K562 (cell line): ENCODE measurements at regions not wholly inside any gene's neighbourhood (a gene's known extent, or its start where the extent isn't known, plus 50 kb on each side); places are given as distances from the start of the nearest gene placed in this dataset.
"Not testable (repeated sequence)": the region's sequence is repeated elsewhere in the genome, so short reads cannot be mapped to it uniquely, and the experiment has no call there.

ENCODE experiments used
- ATAC-seq: fragments of 200-7000 bp; cut with Tn5 transposase; 3 replicates; pipeline ENCODE4 v1.9.1; 2020; ENCODE audit warnings: moderate library complexity
- BruUV-seq: library from RNA; stranded (reverse); fragments of 400-500 nt; replicated peaks from 2 replicates; lab custom pipeline; 2021; lab: Mats Ljungman, UMichigan
- CTCF ChIA-PET: fragments of 300-600 bp; formaldehyde crosslinking; extraction: SDS; loops from one replicate; lab custom pipeline; 2021; ENCODE audit warnings: low intra/inter-chr PET ratio; lab: Yijun Ruan, JAX
- POLR2A ChIA-PET: fragments of 300-600, 350-650 bp; sonication (Branson Sonifier 250); formaldehyde crosslinking; extraction: SDS; loops from one replicate; lab custom pipeline; 2021; ENCODE audit warnings: antibody characterized with exemption, inconsistent platforms; lab: Yijun Ruan, JAX
- DNase-seq, 4 experiments: peaks; one replicate each; pipeline versions ENCODE4 v3.0.0 to v3.0.0-alpha.2; 2011 to 2018; ENCODE audit warnings: low spot score in 3 of 4, mixed read lengths in 3 of 4; ENCODE audit errors: extremely low read depth in 1 of 4
- FAIRE-seq: peaks from 2 replicates; lab custom pipeline; 2011; peaks lifted over from hg19 to GRCh38; lab: Jason Lieb, UNC
- H2AFZ ChIP-seq: 2 replicates; pipeline ENCODE4 v1.6.0; 2011; ENCODE audit warnings: low read depth, low read length, control low read depth, inconsistent platforms
- H3K27ac ChIP-seq: fragments of 200-600 bp; 3 replicates; pipeline ENCODE4 v1.8.0; 2011; ENCODE audit warnings: low read depth, mild to moderate bottlenecking, control low read depth, inconsistent platforms, low read length, moderate library complexity, mixed read lengths; ENCODE audit errors: extremely low read depth
- H3K27me3 ChIP-seq, 2 experiments: fragments of 300-600 bp in 1 of 2; 2 replicates in 1 of 2; 3 replicates in 1 of 2; pipeline versions ENCODE4 v1.6.0 to v1.8.0; 2011; ENCODE audit warnings: inconsistent platforms in 2 of 2, low read length in 2 of 2, mild to moderate bottlenecking in 1 of 2, mixed read lengths in 1 of 2, moderate library complexity in 1 of 2; ENCODE audit not compliant: control insufficient read depth in 2 of 2, insufficient read depth in 2 of 2
- H3K36me3 ChIP-seq: fragments of 300-600 bp; 3 replicates; pipeline ENCODE4 v1.8.0; 2011; ENCODE audit warnings: mild to moderate bottlenecking, low read length, inconsistent platforms; ENCODE audit not compliant: control insufficient read depth, insufficient read depth
- H3K4me1 ChIP-seq, 2 experiments: fragments of 200-600 bp in 1 of 2; replicated peaks in 1 of 2; 2 replicates in 1 of 2; 3 replicates in 1 of 2; pipeline versions ENCODE4 v1.5.1 to v1.8.0; 2011; ENCODE audit warnings: inconsistent platforms in 2 of 2, low read length in 2 of 2, mild to moderate bottlenecking in 1 of 2, mixed read lengths in 1 of 2, moderate library complexity in 1 of 2; ENCODE audit not compliant: control insufficient read depth in 2 of 2, insufficient read depth in 2 of 2
- H3K4me2 ChIP-seq: 2 replicates; pipeline ENCODE4 v1.6.1; 2011; ENCODE audit warnings: low read length, control low read depth, inconsistent platforms, mixed read lengths; ENCODE audit not compliant: insufficient read depth
- H3K4me3 ChIP-seq: fragments of 200-600 bp; sonication (generic), shearing (Covaris generic); 2 replicates; pipeline ENCODE4 v1.5.1; 2016; ENCODE audit warnings: control low read depth, inconsistent platforms
- H3K79me2 ChIP-seq: fragments of 200-600 bp; 3 replicates; pipeline ENCODE4 v1.8.0; 2011; ENCODE audit warnings: low read length, inconsistent platforms; ENCODE audit not compliant: control insufficient read depth, insufficient read depth
- H3K9ac ChIP-seq, 2 experiments: 2 replicates each; pipeline versions ENCODE4 v1.6.0 to v1.6.1; 2011; ENCODE audit warnings: low read depth in 2 of 2, low read length in 2 of 2, control low read depth in 1 of 2, inconsistent platforms in 1 of 2, mild to moderate bottlenecking in 1 of 2, mixed read lengths in 1 of 2; ENCODE audit not compliant: insufficient read depth in 1 of 2
- H3K9me1 ChIP-seq: one replicate; pipeline ENCODE4 v1.6.0; 2011; ENCODE audit warnings: inconsistent platforms, mild to moderate bottlenecking, low read length, moderate library complexity; ENCODE audit not compliant: control insufficient read depth, insufficient read depth
- H3K9me3 ChIP-seq: replicated peaks from 2 replicates; pipeline ENCODE4 v1.5.1; 2011; ENCODE audit warnings: low read depth, low read length, inconsistent platforms; ENCODE audit not compliant: control insufficient read depth, insufficient read depth
- H4K20me1 ChIP-seq: replicated peaks from 2 replicates; pipeline ENCODE4 v1.6.1; 2011; ENCODE audit warnings: low read length, inconsistent platforms, mixed read lengths; ENCODE audit not compliant: control insufficient read depth, insufficient read depth
- RFX1 ChIP-seq: fragments of 450-650 bp; IDR thresholded peaks from 2 replicates; pipeline ENCODE4 v1.6.1; 2016; ENCODE audit warnings: mild to moderate bottlenecking, moderate library complexity
- ZNF717 ChIP-seq: fragments of 250-450 bp; sonication (Bioruptor Pico); IDR thresholded peaks from 2 replicates; pipeline ENCODE4 v1.5.0; 2021
- WGBS: fragments of 100-300 bp; shearing (Covaris generic); methylation state at CpG from one replicate; pipeline ENCODE4 v1.1.6; 2016; ENCODE audit warnings: low coverage, mixed read lengths; ENCODE audit not compliant: insufficient coverage; ENCODE audit errors: missing lambda C conversion rate; 5-methylcytosine and 5-hydroxymethylcytosine counted together
- in situ Hi-C: fragments of 300-500 bp; cut with MboI; formaldehyde crosslinking; loops from 4 replicates; pipeline ENCODE4 v1.15.0; 2018; ENCODE audit warnings: inconsistent platforms, mixed read lengths
- intact Hi-C: fragments of 100-400 bp; cut with micrococcal nuclease; formaldehyde crosslinking; loops from 2 replicates; pipeline ENCODE4 v1.14.2; 2022

GRCh38 chr13:50747737-50748350, 95.6 kb downstream of the DLEU7 start:
- no peaks in the 10 kb centered on the region for H3K36me3 ChIP-seq
- no peak overlapping the region for H2AFZ ChIP-seq
- ATAC-seq (no peak), DNase-seq (no peak), FAIRE-seq (no peak)
- H3K9me1 ChIP-seq, result no peaks in the 10 kb centered on the region
- H3K27me3 ChIP-seq, result no peaks in the 10 kb centered on the region; a peak in 1 of 5 replicates
- H3K9ac ChIP-seq, result no peak overlapping the region
- intact Hi-C loops, result no loop called here
- H3K4me3 ChIP-seq, result no peak overlapping the region
- 3% methylated on average over 3 of the region's 3 CpGs for WGBS
- BruUV-seq, result no TSS peak
- in situ Hi-C loops, result no loop called here
- H3K79me2 ChIP-seq, result no peaks in the 10 kb centered on the region
- no peak overlapping the region for H3K27ac ChIP-seq
- no peaks in the 10 kb centered on the region for H3K4me1 ChIP-seq
- TF ChIP-seq ZNF717, result no peak
- TF ChIP-seq RFX1, result peak; percentile 10; the same call in 1 of the 2 replicates
- TF ChIP-seq, all 486 proteins: peak for 1
- ChIA-PET POLR2A (no interaction called here), CTCF (no interaction called here)
- H3K9me3 ChIP-seq, result no peaks in the 10 kb centered on the region
- no peaks in the 10 kb centered on the region for H4K20me1 ChIP-seq
- H3K4me2 ChIP-seq, result no peak overlapping the region

DNA sequence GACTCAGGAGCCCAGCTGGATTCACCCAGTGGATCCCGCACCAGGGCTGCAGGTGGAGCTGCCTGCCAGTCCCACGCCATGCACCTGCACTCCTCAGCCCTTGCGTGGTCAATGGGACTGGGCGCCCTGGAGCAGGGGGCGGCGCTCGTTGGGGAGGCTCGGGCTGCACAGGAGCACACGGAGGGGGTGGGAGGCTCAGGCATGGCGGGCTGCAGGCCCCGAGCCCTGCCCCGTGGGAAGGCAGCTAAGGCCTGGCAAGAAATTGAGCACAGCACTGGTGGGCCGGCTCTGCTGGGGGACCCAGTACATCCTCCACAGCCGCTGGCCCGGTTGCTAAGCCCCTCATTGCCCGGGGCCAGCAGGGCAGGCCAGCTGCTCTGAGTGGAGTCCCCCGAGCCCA, 90.3 kb downstream of the DLEU7 start:
- DNase-seq, H3K4me3 ChIP-seq, H3K36me3 ChIP-seq, H3K9ac ChIP-seq, H2AFZ ChIP-seq, in situ Hi-C loops, H3K4me2 ChIP-seq, H3K9me3 ChIP-seq, FAIRE-seq, H3K27me3 ChIP-seq, H4K20me1 ChIP-seq, H3K9me1 ChIP-seq, POLR2A ChIA-PET, H3K27ac ChIP-seq, intact Hi-C loops, H3K4me1 ChIP-seq, BruUV-seq, ATAC-seq, H3K79me2 ChIP-seq, CTCF ChIA-PET: not testable (repeated sequence)
- 0% methylated on average over 1 of the region's 17 CpGs for WGBS
